GM12873 (cell line): ENCODE measurements at regions not wholly inside any gene's neighbourhood (a gene's known extent, or its start where the extent isn't known, plus 50 kb on each side); places are given as distances from the start of the nearest gene placed in this dataset.

Experiments used
- TF ChIP-seq, protein P1 (sequence below): IDR thresholded peaks from 2 replicates; pipeline ENCODE4 v1.5.1; 2012; ENCODE audit warnings: low read depth, mild to moderate bottlenecking, moderate library complexity, low read length, control low read depth; ENCODE audit not compliant: insufficient read depth; ENCODE audit errors: missing control alignments

DNA sequence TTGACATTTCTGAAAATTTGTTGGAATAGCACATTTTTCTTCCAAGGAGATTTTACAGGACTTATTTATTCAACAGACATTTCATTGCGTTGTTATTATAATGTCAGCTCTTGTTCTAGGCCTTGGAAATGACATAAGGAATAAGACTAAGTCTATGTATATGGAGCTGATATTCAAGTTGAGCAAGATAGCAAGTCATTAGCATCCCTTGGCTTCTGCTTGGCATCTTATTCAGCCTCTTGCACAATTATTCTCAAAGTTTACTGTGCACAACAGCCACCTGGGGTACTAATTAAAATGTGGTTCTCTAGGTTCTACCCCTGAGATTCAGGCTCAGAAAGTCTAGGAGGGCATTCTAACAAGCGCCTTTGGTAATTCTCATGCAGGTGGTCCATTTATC is 304.8 kb upstream of the DDI1 start:
- TF ChIP-seq, protein P1, sequence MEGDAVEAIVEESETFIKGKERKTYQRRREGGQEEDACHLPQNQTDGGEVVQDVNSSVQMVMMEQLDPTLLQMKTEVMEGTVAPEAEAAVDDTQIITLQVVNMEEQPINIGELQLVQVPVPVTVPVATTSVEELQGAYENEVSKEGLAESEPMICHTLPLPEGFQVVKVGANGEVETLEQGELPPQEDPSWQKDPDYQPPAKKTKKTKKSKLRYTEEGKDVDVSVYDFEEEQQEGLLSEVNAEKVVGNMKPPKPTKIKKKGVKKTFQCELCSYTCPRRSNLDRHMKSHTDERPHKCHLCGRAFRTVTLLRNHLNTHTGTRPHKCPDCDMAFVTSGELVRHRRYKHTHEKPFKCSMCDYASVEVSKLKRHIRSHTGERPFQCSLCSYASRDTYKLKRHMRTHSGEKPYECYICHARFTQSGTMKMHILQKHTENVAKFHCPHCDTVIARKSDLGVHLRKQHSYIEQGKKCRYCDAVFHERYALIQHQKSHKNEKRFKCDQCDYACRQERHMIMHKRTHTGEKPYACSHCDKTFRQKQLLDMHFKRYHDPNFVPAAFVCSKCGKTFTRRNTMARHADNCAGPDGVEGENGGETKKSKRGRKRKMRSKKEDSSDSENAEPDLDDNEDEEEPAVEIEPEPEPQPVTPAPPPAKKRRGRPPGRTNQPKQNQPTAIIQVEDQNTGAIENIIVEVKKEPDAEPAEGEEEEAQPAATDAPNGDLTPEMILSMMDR, result no peak

DNA sequence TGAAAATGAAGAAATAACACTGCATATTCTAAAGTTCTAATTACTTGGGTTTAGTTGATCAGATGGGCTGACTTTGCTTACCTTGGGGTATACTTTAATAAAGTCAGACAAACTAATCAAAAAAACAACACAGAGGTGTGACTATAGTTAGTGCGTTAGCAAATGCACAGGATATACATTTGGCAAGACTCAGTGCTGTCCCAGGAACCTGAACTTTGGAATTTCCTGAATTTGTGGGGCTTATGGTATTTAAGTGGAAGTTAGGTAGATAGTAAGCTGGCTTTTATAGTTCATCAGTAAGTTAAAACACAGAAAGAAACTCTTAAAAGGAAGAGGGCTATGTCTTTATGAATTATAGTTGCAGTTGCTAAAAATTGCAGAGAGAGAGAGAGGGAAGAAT is 302.6 kb upstream of the DDI1 start:
- TF ChIP-seq, protein P1, result no peak

DNA sequence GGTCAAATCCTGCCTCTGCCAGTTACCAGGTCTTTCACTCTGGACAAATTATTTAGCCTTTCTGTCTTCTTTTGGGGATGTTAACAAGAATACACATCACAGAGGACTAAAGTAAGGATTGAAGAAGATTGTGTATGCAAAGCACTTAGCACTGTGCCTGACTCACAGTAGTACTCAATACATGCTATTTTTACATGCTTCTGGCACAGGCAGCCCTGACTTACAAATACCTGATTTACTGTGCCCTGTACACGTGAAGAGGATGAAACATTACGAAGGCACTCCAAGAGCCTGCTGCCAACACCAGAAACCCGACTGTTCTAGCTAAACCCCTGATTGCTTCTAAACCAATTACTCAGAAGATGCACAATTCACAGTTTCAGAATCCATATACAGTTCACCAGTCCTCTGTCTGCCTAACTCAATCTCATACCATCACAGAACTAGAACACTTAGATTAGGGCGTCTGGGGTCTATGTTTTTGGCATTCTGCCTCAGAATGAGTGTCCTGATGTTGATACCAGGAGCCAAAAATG is 300.9 kb upstream of the DDI1 start:
- TF ChIP-seq, protein P1, result no peak

DNA sequence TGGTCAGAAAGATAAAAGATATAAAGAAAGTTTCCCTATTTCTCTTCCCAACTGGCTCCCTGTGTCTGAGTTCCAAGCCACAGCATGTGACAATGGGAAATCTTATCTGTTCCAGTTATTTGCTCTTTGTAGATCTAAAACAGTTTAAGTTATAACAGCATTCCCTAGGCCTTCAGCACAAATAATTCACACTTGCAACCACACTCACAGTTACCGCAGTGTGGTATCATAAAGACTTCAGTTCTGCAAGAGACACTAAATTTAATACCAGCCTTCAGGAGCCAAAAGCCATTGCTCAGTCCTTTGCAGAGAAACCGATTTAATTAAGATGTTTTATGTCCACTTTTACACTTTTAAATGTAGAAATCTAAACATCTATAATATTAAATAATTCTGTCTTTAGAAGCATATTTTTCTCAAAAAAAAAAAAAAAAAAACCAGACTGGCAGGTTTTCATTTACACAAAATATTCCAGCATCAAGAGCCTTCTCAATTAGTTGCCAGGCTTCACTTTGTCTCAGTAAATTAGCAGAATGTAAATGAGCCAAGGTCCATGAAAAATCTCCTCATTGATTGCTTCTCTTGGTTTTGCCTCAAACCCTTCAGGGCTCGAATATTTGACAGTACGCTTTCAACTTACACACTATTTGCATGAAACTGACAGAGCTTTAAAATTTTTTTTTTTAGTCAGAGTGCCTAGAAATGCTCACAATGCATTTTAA is 300.0 kb upstream of the DDI1 start:
- TF ChIP-seq, protein P1, result no peak

DNA sequence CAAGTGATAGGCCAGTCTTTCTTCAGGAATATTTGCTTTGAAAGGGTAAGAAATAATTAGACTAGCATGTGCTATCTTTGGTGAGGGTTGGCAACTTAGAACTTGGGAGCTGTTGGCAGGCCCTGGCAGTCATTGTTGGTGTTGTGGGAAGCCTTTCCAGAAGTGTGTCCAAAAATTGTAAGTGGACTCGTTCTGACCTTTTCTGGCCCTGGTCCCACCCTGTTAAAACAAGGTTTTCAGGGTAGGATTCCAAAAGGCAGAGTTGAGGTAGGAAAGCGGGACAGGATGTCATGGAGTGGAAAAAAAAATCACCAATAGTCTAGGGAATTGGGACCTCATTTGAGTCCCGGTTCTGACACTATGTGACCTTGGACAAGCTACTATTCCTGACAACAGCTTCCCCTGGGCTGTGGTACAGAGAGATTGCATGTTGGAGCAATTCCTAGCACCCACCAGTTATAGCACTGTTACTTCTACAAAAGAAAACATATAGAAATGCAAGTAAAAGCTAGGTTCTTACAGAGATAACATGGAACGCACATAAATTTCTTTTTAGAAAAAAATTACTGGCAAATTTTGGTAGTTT is 299.3 kb upstream of the DDI1 start:
- TF ChIP-seq, protein P1, result no peak

DNA sequence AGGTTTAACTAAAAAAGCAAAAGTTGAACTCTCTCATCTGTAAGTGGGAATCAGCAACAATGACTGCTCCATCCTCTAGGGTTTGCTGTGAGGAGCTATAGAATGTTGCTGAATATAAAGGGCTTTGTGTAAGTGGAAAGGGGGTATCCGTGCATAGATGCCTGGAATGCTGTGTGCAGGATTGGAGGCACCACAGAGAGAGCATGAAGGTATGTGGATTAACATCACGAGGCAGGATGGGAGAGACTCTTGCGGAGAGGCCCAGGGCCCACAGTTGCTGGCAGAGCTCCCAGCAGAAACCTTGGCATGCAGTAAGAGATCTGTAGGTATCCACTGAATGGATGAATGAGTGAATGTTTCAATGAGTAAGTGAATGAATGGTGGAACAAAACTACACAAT is 298.7 kb upstream of the DDI1 start:
- TF ChIP-seq, protein P1, result no peak

DNA sequence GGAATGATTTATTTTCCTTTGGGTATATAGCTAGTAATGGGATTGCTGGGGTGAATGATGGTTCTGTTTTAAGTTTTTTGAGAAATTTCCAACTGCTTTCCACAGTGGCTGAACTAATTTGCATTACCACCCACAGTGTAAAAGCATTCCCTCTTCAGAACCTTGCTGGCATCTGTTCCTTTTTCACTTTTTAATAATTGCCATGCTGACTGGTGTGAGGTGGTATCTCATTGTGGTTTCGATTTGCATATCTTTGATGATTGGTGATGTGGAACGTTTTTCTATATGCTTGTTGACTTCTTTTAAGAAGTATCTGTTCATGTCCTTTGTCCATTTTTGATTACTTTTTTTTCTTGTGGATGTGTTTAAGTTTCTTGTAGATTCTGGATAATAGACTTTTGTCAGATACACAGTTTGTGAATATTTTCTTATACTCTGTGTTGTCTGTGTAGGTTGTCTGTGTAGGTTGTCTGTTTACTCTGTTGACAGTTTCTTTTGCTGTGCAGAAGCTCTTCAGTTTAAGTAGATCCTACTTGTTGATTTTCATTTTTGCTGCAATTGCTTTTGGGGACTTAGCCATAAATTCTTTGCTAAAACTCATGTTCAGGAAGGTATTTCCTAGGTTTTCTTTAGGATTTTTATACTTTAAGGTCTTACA is 291.8 kb upstream of the DDI1 start:
- TF ChIP-seq, protein P1, result no peak
